ENCODE measurements at regions not wholly inside any gene's neighbourhood (a gene's known extent, or its start where the extent isn't known, plus 50 kb on each side); places are given as distances from the start of the nearest gene placed in this dataset.

DNA sequence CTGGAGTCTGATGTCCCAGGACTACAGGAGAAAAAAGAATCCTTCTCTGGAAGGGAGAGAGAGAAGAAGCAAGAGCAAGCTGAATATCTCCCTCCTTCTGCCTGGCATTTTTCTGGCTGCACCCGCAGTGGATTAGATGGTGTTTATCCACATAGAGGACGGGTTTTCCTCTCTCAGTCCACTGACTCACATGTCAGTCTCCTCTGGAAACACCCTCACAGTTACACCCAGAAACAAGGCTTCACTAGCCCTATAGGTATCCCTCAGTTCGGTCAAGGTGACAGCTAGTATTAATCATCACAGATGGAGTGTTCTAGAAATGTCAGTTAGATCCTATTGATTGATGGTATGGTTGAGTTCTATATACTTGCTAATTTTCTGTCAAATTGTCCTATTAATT, 87.9 kb downstream of the RHOU start:
- no peak overlapping the region for H3K27ac ChIP-seq (ENCODE audit: low read depth)

DNA sequence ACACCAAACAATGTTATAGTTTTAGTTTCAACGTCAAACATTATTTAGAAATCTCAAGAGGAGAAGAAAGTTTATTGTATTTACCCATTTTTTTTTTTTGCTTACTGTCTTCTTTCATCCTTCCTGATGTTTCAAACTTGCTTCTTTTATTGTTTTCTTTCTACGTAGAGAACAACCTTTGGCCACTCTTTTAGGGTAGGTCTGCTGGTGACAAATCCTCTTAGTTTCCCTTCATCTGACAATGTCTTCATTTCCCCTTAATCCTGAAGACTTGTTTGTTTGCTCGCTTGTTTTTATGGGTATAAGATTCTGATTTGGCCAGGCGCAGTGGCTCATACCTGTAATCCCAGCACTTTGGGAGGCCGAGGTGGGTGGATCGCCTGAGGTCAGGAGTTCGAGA, 89.1 kb downstream of the RHOU start:
- H3K4me1 Mint-ChIP-seq: peaks cover 14% of the 10 kb centered on the region
- H3K36me3 Mint-ChIP-seq (ENCODE audit: low read depth): no peaks in the 10 kb centered on the region
- no peaks in the 10 kb centered on the region for H3F3A ChIP-seq (replicated peaks; ENCODE audit: low read depth)
- H3K9me2 ChIP-seq (ENCODE audit: insufficient read depth): 0 out of 2 replicates have a peak, but pooled peaks cover 5% of the 10 kb centered on the region
- no peaks in the 10 kb centered on the region for H3K79me2 ChIP-seq (replicated peaks; ENCODE audit: insufficient read depth)
- H4K20me1 ChIP-seq (replicated peaks; ENCODE audit: insufficient read depth): no peaks in the 10 kb centered on the region
- DNase-seq (ENCODE audit: low spot score): no peak
- H3K27me3 Mint-ChIP-seq (ENCODE audit: insufficient read depth, low read depth, poor library complexity): no peaks in the 10 kb centered on the region
- no peak overlapping the region for H3K27ac ChIP-seq (ENCODE audit: low read depth)
- no peaks in the 10 kb centered on the region for H3K27me3 ChIP-seq (ENCODE audit: insufficient read depth)
- no peak for ATAC-seq
- H3K4me3 Mint-ChIP-seq: no peak overlapping the region
- no peaks in the 10 kb centered on the region for H3K36me3 ChIP-seq (ENCODE audit: insufficient read depth)
- H2AFZ ChIP-seq: no peak overlapping the region
- H3K9me3 Mint-ChIP-seq: no peaks in the 10 kb centered on the region
- H3K4me2 ChIP-seq: no peak overlapping the region
- H3K4me1 ChIP-seq (ENCODE audit: insufficient read depth): peaks cover 8% of the 10 kb centered on the region
- no peak overlapping the region for H3K4me3 ChIP-seq
- H3K27ac Mint-ChIP-seq: no peak overlapping the region
- TF ChIP-seq, protein P1, sequence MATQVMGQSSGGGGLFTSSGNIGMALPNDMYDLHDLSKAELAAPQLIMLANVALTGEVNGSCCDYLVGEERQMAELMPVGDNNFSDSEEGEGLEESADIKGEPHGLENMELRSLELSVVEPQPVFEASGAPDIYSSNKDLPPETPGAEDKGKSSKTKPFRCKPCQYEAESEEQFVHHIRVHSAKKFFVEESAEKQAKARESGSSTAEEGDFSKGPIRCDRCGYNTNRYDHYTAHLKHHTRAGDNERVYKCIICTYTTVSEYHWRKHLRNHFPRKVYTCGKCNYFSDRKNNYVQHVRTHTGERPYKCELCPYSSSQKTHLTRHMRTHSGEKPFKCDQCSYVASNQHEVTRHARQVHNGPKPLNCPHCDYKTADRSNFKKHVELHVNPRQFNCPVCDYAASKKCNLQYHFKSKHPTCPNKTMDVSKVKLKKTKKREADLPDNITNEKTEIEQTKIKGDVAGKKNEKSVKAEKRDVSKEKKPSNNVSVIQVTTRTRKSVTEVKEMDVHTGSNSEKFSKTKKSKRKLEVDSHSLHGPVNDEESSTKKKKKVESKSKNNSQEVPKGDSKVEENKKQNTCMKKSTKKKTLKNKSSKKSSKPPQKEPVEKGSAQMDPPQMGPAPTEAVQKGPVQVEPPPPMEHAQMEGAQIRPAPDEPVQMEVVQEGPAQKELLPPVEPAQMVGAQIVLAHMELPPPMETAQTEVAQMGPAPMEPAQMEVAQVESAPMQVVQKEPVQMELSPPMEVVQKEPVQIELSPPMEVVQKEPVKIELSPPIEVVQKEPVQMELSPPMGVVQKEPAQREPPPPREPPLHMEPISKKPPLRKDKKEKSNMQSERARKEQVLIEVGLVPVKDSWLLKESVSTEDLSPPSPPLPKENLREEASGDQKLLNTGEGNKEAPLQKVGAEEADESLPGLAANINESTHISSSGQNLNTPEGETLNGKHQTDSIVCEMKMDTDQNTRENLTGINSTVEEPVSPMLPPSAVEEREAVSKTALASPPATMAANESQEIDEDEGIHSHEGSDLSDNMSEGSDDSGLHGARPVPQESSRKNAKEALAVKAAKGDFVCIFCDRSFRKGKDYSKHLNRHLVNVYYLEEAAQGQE (IDR thresholded peaks at IDR 0.05; ENCODE audit: unreplicated experiment): no peak
- TF ChIP-seq EZH2phosphoT487 (IDR thresholded peaks at IDR 0.05; ENCODE audit: unreplicated experiment) (no peak), NANOG (IDR thresholded peaks at IDR 0.05; ENCODE audit: borderline replicate concordance) (no peak), ZNF114 (CRISPR knock-in tag; IDR thresholded peaks at IDR 0.05) (no peak), POLR2AphosphoS5 (IDR thresholded peaks at IDR 0.05; ENCODE audit: low read depth) (no peak), ZNF331 (CRISPR knock-in tag; IDR thresholded peaks at IDR 0.05; ENCODE audit: low read depth) (no peak), STAT1 (IDR thresholded peaks at IDR 0.05; ENCODE audit: unreplicated experiment) (no peak), JUNB (IDR thresholded peaks at IDR 0.05; ENCODE audit: unreplicated experiment) (no peak), EZH2 (IDR thresholded peaks at IDR 0.05; ENCODE audit: low read depth, unreplicated experiment) (no peak)
- TF ChIP-seq, protein P2, sequence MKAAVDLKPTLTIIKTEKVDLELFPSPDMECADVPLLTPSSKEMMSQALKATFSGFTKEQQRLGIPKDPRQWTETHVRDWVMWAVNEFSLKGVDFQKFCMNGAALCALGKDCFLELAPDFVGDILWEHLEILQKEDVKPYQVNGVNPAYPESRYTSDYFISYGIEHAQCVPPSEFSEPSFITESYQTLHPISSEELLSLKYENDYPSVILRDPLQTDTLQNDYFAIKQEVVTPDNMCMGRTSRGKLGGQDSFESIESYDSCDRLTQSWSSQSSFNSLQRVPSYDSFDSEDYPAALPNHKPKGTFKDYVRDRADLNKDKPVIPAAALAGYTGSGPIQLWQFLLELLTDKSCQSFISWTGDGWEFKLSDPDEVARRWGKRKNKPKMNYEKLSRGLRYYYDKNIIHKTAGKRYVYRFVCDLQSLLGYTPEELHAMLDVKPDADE (IDR thresholded peaks at IDR 0.05): no peak
- TF ChIP-seq, protein P3, sequence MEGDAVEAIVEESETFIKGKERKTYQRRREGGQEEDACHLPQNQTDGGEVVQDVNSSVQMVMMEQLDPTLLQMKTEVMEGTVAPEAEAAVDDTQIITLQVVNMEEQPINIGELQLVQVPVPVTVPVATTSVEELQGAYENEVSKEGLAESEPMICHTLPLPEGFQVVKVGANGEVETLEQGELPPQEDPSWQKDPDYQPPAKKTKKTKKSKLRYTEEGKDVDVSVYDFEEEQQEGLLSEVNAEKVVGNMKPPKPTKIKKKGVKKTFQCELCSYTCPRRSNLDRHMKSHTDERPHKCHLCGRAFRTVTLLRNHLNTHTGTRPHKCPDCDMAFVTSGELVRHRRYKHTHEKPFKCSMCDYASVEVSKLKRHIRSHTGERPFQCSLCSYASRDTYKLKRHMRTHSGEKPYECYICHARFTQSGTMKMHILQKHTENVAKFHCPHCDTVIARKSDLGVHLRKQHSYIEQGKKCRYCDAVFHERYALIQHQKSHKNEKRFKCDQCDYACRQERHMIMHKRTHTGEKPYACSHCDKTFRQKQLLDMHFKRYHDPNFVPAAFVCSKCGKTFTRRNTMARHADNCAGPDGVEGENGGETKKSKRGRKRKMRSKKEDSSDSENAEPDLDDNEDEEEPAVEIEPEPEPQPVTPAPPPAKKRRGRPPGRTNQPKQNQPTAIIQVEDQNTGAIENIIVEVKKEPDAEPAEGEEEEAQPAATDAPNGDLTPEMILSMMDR (conservative IDR thresholded peaks at IDR 0.05; ENCODE audit: low read depth in 2 of 2): no peak

More for the DNA sequence above, 87.9 kb downstream of the RHOU start:
- no peaks in the 10 kb centered on the region for H3F3A ChIP-seq (replicated peaks; ENCODE audit: low read depth)
- no peaks in the 10 kb centered on the region for H3K27me3 Mint-ChIP-seq (ENCODE audit: insufficient read depth, low read depth, poor library complexity)
- H2AFZ ChIP-seq: no peak overlapping the region
- no peaks in the 10 kb centered on the region for H3K27me3 ChIP-seq (ENCODE audit: insufficient read depth)
- no peak overlapping the region for H3K4me2 ChIP-seq
- H3K4me1 Mint-ChIP-seq: peaks cover 13% of the 10 kb centered on the region
- H4K20me1 ChIP-seq (replicated peaks; ENCODE audit: insufficient read depth): no peaks in the 10 kb centered on the region
- H3K4me3 Mint-ChIP-seq: no peak overlapping the region
- no peak overlapping the region for H3K4me3 ChIP-seq
- H3K9me2 ChIP-seq (ENCODE audit: insufficient read depth): 0 out of 2 replicates have a peak, but pooled peaks cover 5% of the 10 kb centered on the region
- no peaks in the 10 kb centered on the region for H3K36me3 Mint-ChIP-seq (ENCODE audit: low read depth)
- ATAC-seq (no peak), DNase-seq (ENCODE audit: low spot score) (no peak)
- no peak for TF ChIP-seq JUNB (IDR thresholded peaks at IDR 0.05; ENCODE audit: unreplicated experiment)
- no peak for TF ChIP-seq EZH2phosphoT487 (IDR thresholded peaks at IDR 0.05; ENCODE audit: unreplicated experiment)
- no peak for TF ChIP-seq STAT1 (IDR thresholded peaks at IDR 0.05; ENCODE audit: unreplicated experiment)
- TF ChIP-seq, protein P1 (IDR thresholded peaks at IDR 0.05; ENCODE audit: unreplicated experiment): no peak
- H3K27ac Mint-ChIP-seq: no peak overlapping the region
- H3K9me3 Mint-ChIP-seq: no peaks in the 10 kb centered on the region
- H3K4me1 ChIP-seq (ENCODE audit: insufficient read depth): peaks cover 8% of the 10 kb centered on the region
- H3K36me3 ChIP-seq (ENCODE audit: insufficient read depth): no peaks in the 10 kb centered on the region
- no peaks in the 10 kb centered on the region for H3K79me2 ChIP-seq (replicated peaks; ENCODE audit: insufficient read depth)

All from GM23338 (cell line).